GM12865 (cell line): ENCODE measurements at regions not wholly inside any gene's neighbourhood (a gene's known extent, or its start where the extent isn't known, plus 50 kb on each side); places are given as distances from the start of the nearest gene placed in this dataset.

Source experiments
- DNase-seq: peaks from one replicate; pipeline ENCODE4 v3.0.0; 2010; ENCODE audit warnings: low read depth
- H3K4me3 ChIP-seq: 2 replicates; pipeline ENCODE4 v1.5.1; 2011; ENCODE audit warnings: mild to moderate bottlenecking, low read depth, low read length, control low read depth
- TF ChIP-seq, protein P1 (sequence below): IDR thresholded peaks from 2 replicates; pipeline ENCODE4 v1.5.1; 2011; ENCODE audit warnings: low read length, control low read depth, low read depth, inconsistent platforms; ENCODE audit not compliant: insufficient read depth; ENCODE audit errors: missing control alignments

DNA sequence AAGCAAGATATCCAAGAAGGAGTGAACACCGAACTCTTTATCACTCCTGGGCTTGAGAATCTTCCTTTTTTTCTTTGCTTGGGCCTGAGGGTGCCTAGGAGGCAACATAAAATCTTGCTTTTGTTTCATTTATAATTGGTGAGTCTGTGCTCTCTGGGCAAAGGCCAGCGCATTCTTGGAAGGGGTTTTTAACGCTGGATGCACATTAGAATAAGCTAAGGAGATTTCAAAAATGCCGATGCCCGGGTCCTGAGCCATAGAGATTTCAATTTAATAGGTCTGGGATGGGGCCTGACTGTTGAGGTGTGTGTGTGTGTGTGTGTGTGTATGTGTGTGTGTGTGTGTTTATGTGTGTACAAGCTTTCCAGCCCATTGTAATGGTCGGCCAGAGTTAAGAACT lies 62.0 kb upstream of the SORCS3 start:
- no peak for DNase-seq
- H3K4me3 ChIP-seq, result no peak overlapping the region
- TF ChIP-seq, protein P1, sequence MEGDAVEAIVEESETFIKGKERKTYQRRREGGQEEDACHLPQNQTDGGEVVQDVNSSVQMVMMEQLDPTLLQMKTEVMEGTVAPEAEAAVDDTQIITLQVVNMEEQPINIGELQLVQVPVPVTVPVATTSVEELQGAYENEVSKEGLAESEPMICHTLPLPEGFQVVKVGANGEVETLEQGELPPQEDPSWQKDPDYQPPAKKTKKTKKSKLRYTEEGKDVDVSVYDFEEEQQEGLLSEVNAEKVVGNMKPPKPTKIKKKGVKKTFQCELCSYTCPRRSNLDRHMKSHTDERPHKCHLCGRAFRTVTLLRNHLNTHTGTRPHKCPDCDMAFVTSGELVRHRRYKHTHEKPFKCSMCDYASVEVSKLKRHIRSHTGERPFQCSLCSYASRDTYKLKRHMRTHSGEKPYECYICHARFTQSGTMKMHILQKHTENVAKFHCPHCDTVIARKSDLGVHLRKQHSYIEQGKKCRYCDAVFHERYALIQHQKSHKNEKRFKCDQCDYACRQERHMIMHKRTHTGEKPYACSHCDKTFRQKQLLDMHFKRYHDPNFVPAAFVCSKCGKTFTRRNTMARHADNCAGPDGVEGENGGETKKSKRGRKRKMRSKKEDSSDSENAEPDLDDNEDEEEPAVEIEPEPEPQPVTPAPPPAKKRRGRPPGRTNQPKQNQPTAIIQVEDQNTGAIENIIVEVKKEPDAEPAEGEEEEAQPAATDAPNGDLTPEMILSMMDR, result no peak

DNA sequence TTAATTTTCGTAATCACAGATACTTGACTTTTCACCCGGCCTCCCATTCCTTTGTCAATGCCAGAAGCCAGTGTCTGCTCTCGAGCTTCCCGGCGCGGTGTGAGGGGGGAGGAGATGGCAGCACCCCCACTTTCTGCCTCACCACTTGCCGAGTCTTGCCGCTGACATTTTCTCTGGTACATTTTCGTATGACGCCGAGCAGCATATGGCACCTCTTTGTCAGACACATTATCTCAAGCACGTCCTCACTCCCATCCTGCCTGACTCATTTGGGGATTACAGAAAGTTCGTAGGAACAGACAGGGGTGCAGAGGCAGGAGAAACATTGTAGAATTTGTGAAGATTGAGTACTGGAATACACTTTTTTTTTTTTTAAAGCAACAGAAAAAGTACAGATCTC lies 60.8 kb upstream of the SORCS3 start:
- no peak for DNase-seq

DNA sequence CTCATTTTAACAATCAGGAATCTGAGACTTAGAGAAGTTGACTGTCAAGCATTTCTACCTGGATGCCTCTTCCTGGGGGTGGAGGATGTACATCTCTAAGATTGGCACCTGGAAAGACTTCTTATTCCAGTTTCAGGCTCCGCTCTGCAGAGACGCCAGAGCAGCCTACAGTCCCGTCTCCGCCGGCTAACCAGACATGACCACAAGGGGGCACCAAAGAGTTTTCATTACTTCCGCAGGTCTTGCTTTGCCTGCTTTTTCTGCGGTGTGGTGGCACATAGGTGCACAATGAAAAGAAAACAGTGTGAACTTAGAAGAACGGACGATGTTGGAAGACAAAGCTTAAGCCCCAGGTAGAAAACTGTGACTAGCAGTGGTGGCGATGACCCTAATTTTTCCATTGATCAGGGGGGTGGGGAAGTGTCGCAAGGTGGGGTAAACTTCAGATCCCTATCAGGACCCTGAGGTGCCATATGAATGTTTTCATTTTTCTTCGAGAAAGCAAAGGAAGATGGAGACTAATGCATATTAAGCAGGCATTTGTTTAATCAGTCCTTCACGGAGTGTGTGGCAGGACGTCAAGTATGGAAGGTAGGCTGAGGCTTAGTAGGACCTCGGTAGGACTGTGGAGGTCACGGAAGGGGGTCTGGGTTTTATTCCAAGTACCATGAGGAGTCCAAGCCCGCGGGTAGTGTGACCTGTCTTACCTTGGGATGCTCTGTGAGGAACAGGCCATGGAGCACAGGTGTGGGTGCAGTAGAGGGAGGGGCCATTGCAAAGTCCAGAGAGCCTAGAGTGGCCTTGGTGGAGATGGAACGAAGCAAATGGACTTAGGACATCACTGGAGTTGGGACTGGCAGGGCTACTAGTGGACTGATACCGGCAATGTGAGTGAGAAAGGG lies 60.1 kb upstream of the SORCS3 start:
- no peak overlapping the region for H3K4me3 ChIP-seq
- peak; percentile 72 for DNase-seq
- TF ChIP-seq, protein P1, result peak; percentile 75

More for the DNA sequence above, 60.8 kb upstream of the SORCS3 start:
- no peak overlapping the region for H3K4me3 ChIP-seq
- TF ChIP-seq, protein P1, result no peak

DNA sequence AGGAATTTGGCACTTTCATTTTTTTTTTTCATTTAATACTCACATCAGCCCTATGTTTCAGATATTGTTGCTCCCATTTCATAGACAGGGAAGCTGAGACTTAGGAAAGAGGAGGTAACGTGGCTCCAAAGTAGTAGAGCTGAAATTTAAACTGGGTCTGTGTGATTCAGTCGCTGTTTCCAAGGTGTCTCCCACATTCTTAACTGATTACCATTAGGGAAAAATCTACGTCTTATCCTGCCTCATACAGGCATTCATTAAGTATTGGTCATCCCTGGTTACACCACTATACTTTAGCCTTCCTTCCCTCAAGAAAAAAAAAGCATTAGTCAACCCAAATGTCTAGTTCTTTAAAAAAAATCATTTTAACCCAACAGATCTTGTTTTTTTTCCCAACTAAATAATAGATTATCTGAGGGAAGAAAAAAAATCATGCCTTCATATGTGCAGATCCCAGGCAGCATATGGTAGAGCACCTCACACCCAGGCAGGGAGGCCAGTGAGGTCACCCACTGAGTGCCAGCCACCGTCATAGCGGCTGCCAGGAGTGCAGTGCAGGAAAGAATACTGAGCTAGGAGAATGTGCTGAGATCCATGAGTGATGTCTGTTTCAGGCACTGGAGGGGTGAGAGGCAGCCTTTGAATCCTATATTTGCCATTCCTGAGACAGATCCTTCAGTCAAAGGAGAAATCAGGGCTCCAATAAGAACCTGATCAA lies 59.0 kb upstream of the SORCS3 start:
- DNase-seq, result no peak
- TF ChIP-seq, protein P1, result no peak
- no peak overlapping the region for H3K4me3 ChIP-seq

DNA sequence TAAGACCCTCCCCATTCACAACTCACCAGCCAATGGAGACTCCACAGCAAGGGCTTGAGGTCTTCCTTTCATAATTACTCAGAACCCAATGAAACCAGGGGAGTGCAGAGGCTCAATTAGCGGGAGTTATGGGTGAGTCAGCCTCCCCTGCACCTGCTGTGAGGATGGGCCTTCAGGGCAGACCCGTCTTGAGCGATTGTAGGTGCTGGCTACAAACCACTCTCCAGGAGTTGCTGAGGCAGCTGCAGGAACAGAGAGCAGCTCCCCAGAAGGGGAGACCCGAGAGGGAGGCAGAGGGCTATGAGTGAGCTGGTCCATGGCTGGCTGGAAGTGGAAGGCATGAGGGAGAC lies 58.5 kb upstream of the SORCS3 start:
- peak; percentile 17 for DNase-seq
- H3K4me3 ChIP-seq, result no peak overlapping the region
- TF ChIP-seq, protein P1, result no peak

DNA sequence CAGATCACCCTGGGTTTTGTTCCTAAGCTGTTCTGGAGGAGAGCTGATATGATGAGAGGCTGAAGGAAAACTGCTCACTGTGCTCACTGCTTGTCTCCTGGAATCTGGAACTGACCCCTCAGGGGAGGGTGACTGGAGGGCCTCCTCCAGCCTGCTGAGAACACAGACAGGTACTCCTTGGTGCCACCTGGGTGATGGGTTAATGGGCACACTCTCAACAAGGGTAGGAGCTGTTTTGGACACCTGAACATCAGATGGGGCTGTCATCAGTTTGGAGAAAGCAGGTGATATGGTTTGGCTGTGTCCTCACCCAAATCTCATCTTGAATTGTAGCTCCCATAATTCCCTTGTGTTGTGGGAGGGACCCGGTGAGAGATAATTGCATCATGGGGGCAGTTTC lies 58.1 kb upstream of the SORCS3 start:
- H3K4me3 ChIP-seq, result no peak overlapping the region
- TF ChIP-seq, protein P1, result no peak
- DNase-seq, result no peak

DNA sequence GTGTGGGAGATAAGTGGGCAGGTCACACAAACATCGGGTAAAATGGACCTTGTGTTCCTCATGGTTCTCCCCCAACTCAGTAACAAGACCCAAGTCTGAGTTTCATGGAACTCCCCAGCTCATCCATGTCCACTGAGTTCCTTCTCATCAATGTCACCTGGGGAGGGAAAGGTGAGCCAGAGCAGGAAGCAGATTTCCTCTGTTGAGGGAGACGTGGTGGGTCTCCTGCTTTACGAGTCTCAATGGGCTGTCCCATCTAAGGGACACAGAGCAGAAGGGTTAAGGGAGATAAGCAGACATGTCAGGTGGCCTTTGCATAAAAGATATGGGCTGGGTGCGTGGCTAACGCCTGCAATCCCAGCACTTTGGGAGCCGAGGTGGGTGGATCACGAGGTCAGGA lies 56.5 kb upstream of the SORCS3 start:
- no peak overlapping the region for H3K4me3 ChIP-seq
- DNase-seq, result no peak
- TF ChIP-seq, protein P1, result no peak
